ENCODE measurements at regions not wholly inside any gene's neighbourhood (a gene's known extent, or its start where the extent isn't known, plus 50 kb on each side); places are given as distances from the start of the nearest gene placed in this dataset.
"Not testable (repeated sequence)": the region's sequence is repeated elsewhere in the genome, so short reads cannot be mapped to it uniquely, and the experiment has no call there.

DNA sequence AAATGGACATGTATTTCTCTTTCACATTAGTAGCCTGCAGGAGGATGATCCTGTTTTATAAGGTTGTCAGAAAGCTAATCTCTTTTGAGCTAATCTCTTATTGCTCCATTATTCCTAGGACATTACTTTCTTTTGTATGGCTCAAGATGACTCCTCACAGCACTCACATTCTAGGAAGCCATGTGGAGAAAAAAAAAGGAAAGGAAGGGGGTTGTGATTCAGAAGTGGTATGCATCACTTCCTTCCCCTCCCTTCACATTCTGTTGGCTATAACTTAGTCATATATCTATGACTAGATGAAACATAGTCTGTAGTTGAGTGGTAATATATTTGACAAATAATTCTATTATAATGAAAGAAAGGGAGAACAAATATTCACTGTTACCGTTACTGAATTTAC is 168.8 kb upstream of the TTC14 start:
- Histone ChIP-seq H3K9ac (ENCODE audit: insufficient read depth, low read length) (no peak overlapping the region), H3K4me2 (ENCODE audit: extremely low read depth, insufficient read depth, low read length) (no peak overlapping the region), H3K27ac (ENCODE audit: insufficient read depth, low read length) (peak overlapping the region; percentile 4), H3K9me3 (ENCODE audit: control insufficient read depth, insufficient read depth, low read depth, low read length) (no peaks in the 10 kb centered on the region), H4K20me1 (ENCODE audit: control insufficient read depth, extremely low read depth, insufficient read depth, low read length) (no peaks in the 10 kb centered on the region), H3K4me1 (ENCODE audit: control insufficient read depth, extremely low read depth, insufficient read depth, low read length) (no peaks in the 10 kb centered on the region), H3K79me2 (ENCODE audit: control insufficient read depth, insufficient read depth, low read length) (no peaks in the 10 kb centered on the region), H3K36me3 (ENCODE audit: control insufficient read depth, insufficient read depth, low read length) (no peaks in the 10 kb centered on the region), H2AFZ (ENCODE audit: low read length) (peak overlapping the region; percentile 55), H3K27me3 (ENCODE audit: control insufficient read depth, insufficient read depth, low read length) (no peaks in the 10 kb centered on the region), H3K4me3 (replicated peaks in 1 of 4; ENCODE audit: control extremely low read depth in 1 of 4, insufficient read depth in 1 of 4, low read depth in 3 of 4, low read length in 4 of 4) (no peak overlapping the region)
- DNase-seq (ENCODE audit: low read depth in 2 of 2), result peak in 1 of 2 donors; percentile 81
- TF ChIP-seq, protein P1, sequence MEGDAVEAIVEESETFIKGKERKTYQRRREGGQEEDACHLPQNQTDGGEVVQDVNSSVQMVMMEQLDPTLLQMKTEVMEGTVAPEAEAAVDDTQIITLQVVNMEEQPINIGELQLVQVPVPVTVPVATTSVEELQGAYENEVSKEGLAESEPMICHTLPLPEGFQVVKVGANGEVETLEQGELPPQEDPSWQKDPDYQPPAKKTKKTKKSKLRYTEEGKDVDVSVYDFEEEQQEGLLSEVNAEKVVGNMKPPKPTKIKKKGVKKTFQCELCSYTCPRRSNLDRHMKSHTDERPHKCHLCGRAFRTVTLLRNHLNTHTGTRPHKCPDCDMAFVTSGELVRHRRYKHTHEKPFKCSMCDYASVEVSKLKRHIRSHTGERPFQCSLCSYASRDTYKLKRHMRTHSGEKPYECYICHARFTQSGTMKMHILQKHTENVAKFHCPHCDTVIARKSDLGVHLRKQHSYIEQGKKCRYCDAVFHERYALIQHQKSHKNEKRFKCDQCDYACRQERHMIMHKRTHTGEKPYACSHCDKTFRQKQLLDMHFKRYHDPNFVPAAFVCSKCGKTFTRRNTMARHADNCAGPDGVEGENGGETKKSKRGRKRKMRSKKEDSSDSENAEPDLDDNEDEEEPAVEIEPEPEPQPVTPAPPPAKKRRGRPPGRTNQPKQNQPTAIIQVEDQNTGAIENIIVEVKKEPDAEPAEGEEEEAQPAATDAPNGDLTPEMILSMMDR (conservative IDR thresholded peaks at IDR 0.05 in 1 of 2, IDR thresholded peaks at IDR 0.05 in 1 of 2; ENCODE audit: low read depth in 1 of 2, low read length in 2 of 2), result no peak
- TF ChIP-seq EZH2 (IDR thresholded peaks at IDR 0.05; ENCODE audit: low read length, missing control alignments), result no peak

DNA sequence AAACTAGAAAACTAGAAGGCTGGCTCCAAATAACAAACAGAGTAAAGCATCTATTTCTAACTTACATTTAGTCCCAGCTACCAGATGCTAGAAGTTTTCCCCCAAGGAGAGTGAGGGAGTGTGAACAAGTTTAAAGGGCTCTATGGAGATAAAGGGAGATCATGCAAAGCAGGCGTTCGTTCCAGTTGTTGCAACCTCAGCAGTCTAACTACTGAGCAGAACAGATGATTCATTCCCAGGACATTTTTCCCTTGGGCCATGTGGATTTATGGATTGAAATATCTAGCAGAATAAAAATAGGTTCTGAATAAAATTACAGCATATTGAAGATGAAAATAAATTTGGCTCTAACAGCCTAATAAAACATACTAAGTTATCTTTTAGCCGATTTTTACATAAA is 154.8 kb upstream of the TTC14 start:
- H3K4me3 ChIP-seq (replicated peaks in 1 of 4; ENCODE audit: control extremely low read depth in 1 of 4, insufficient read depth in 1 of 4, low read depth in 3 of 4, low read length in 4 of 4), result no peak overlapping the region
- no peaks in the 10 kb centered on the region for H3K36me3 ChIP-seq (ENCODE audit: control insufficient read depth, insufficient read depth, low read length)
- DNase-seq (ENCODE audit: low read depth in 2 of 2), result no peak
- no peak overlapping the region for H3K9ac ChIP-seq (ENCODE audit: insufficient read depth, low read length)
- no peaks in the 10 kb centered on the region for H3K4me1 ChIP-seq (ENCODE audit: control insufficient read depth, extremely low read depth, insufficient read depth, low read length)
- no peak overlapping the region for H2AFZ ChIP-seq (ENCODE audit: low read length)
- H3K79me2 ChIP-seq (ENCODE audit: control insufficient read depth, insufficient read depth, low read length), result no peaks in the 10 kb centered on the region
- H3K4me2 ChIP-seq (ENCODE audit: extremely low read depth, insufficient read depth, low read length), result no peak overlapping the region
- H3K27me3 ChIP-seq (ENCODE audit: control insufficient read depth, insufficient read depth, low read length), result no peaks in the 10 kb centered on the region
- no peak overlapping the region for H3K27ac ChIP-seq (ENCODE audit: insufficient read depth, low read length)
- no peak for TF ChIP-seq EZH2 (IDR thresholded peaks at IDR 0.05; ENCODE audit: low read length, missing control alignments)
- TF ChIP-seq, protein P1 (conservative IDR thresholded peaks at IDR 0.05 in 1 of 2, IDR thresholded peaks at IDR 0.05 in 1 of 2; ENCODE audit: low read depth in 1 of 2, low read length in 2 of 2), result no peak
- H4K20me1 ChIP-seq (ENCODE audit: control insufficient read depth, extremely low read depth, insufficient read depth, low read length), result no peaks in the 10 kb centered on the region
- no peaks in the 10 kb centered on the region for H3K9me3 ChIP-seq (ENCODE audit: control insufficient read depth, insufficient read depth, low read depth, low read length)

DNA sequence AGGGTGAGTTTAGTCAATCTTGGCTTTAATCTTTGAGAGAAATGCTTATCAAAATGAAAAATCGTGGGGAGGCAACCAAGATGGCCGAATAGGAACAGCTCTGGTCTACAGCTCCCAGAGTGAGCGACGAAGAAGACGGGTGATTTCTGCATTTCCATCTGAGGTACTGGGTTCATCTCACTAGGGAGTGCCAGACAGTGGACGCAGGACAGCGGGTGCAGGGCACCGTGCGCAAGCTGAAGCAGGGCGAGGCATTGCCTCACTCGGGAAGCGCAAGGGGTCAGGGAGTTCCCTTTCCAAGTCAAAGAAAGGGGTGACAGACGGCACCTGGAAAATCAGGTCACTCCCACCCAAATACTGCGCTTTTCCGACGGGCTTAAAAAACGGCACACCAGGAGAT is 153.6 kb upstream of the TTC14 start:
- not testable (repeated sequence) for H3K9me3 ChIP-seq (ENCODE audit: control insufficient read depth, insufficient read depth, low read depth, low read length); H3K27me3 ChIP-seq (ENCODE audit: control insufficient read depth, insufficient read depth, low read length); H4K20me1 ChIP-seq (ENCODE audit: control insufficient read depth, extremely low read depth, insufficient read depth, low read length); H3K36me3 ChIP-seq (ENCODE audit: control insufficient read depth, insufficient read depth, low read length); H3K4me1 ChIP-seq (ENCODE audit: control insufficient read depth, extremely low read depth, insufficient read depth, low read length); H3K4me3 ChIP-seq (replicated peaks in 1 of 4; ENCODE audit: control extremely low read depth in 1 of 4, insufficient read depth in 1 of 4, low read depth in 3 of 4, low read length in 4 of 4); H3K4me2 ChIP-seq (ENCODE audit: extremely low read depth, insufficient read depth, low read length); DNase-seq (ENCODE audit: low read depth in 2 of 2); H3K79me2 ChIP-seq (ENCODE audit: control insufficient read depth, insufficient read depth, low read length); H2AFZ ChIP-seq (ENCODE audit: low read length); H3K27ac ChIP-seq (ENCODE audit: insufficient read depth, low read length); H3K9ac ChIP-seq (ENCODE audit: insufficient read depth, low read length)

Measured in fibroblast of lung (primary cell).